ENCODE measurements at regions not wholly inside any gene's neighbourhood (a gene's known extent, or its start where the extent isn't known, plus 50 kb on each side); places are given as distances from the start of the nearest gene placed in this dataset.

DNA sequence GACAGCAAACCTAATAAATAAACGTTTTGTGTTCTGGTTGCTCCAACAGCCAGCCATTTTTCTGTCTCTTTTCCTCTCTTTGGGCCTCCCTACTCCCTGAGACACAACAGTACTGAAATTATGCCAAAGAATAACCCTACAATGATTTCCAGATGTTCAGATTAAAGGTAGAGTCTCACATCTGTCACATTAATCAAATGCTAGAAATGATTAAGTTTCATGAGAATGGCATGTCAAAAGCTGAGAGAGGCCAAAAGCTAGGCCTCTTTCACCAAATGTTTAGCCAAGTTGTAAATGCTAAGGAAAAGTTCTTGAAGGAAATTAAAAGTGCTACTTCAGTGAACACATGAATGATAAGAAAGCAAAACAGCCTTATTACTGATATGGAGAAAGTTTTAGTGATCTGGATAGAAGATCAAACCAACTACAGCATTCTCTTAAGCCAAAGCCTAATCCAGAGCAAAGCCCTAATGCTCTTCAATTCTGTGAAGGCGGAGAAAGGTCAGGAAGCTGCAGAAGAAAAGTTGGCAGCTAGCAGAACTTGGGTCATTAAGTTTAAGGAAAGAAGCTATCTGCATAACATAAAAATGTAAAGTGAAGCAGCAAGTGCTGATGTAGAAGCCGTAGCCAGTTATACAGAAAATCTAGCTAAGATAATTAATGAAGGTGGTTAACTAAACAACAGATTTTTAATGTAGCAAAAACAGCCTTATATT, 182.1 kb upstream of the NUDT6 start:
- DNase-seq, result no peak

DNA sequence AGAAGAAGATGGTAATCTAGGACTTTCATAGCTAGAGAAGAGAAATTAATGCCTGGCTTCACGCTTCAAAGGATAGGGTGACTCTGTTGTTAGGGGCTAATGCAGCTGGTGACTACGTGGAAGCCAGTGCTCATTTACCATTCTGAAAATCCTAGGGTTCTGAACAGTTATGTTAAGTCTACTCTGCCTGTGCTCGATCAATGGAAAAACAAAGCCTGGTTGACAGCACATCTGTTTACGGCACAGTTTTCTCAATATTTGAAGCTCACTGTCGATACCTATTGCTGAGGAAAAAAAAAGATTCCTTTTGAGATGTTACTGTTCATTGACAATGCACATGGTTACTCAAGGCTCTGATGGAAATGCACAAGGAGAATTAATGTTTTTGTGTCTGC, 182.6 kb upstream of the NUDT6 start:
- no peak for DNase-seq

DNA sequence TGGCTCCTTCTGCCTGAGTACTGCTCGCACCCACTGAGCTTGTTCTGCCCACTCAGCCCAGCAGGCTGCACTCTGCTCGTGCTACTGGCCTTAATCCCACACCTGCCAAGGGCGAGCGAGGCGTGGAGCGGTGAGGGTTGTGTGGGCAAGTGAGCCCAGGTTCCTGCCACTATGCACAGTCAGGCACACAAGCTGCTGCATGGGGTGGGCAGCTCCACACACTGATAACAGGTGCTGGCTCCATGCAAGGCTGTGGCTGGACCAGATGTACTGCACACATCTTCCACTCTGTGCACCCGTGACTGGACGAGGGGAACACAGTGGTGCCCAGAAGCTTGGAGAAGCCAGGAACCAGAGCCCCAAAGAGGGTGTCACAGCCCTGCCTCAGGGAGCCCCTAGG, 184.3 kb upstream of the NUDT6 start:
- DNase-seq, result no peak

DNA sequence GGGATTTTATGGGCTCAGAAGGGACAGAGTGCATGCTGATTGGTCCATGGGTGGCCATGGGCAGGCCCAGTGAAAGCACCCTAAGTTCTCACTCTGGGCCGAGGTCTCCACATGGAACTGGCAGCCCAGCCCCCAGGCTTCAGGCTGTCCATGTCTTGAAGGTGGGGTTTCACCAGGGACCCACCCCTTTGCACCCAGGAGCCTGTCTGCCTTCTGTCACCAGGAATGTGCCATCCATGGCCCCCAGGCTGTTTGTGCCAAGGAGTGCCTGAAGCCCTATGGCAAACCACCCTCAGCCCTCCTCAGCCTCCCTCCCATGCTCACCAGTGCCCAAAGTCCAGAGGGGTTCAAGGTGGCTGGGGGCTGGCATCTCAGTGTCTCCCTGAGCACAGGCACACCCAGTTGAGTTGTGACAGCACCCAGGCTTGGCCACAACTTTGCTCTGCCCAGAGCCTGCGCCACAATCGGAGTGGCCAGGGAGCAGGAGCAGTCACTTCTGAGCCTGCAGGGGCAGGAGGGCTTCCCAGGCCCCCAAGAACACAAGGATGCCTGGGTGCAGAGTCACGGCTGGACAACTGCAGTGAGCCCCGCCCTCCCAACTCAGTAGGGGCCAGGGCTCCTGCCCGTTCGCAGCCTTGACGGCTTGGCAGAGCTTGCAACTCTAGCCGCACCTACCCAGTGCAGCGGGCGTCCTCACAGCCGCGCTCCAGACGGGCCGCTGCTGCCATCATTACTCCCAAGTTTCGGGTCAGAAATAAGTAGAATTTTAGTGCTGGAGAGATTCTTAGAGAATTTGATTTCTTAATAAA, 185.3 kb upstream of the NUDT6 start:
- DNase-seq, result no peak

DNA sequence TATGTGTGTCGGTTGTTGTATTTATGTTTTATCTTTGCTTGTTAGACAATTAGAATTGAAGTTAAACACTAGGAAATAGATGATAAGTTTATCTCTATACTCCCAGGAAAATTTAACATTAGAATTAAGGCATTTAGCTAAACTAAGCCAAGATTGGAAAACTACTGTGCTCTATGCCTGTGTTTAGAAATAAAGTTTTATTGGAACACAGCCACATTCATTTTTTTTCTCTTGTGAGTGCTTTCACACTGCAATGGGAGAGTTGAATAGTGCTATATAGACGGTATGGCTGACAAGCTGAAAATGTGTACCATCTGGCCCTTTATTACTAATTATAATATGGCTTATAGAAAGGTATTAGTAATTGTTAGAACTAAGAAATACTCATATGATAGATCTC, 186.7 kb upstream of the NUDT6 start:
- no peak for DNase-seq

DNA sequence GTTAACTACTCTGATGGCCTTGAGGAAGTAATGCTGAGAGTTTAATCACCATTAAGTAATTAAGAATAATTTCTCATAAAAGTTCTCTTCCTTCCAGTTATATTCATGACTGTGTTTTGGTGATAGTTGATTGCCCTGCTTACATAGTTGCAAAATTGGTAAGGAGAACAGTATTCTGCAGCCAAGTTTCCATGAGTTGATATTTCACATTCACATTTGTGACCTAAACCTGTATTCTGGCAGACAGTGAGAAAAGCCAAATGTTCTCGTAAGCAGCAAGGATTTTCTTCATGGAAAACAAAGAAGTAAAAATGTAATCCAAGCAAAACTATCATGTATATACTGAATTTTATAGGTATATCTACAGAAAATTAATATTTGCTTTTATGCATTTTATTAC, 187.8 kb upstream of the NUDT6 start:
- no peak for DNase-seq

DNA sequence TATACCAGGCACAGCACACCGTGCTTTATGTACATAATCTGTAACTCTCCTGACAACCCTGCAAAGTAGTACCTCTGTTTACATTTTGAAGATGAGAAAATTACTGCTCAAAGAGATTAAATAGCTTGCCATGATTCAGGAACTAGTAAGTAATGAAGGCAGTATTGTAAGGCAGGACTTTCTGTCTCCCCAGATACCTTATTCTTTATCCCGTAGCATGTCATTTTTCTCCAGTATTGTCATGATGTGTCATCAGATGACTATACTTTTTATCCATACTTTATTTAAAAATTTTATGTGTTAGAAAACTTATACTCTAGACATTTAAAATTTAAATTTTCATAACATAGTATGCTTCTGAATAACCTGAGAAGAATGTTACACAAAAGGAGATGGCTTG, 188.3 kb upstream of the NUDT6 start:
- no peak for DNase-seq

DNA sequence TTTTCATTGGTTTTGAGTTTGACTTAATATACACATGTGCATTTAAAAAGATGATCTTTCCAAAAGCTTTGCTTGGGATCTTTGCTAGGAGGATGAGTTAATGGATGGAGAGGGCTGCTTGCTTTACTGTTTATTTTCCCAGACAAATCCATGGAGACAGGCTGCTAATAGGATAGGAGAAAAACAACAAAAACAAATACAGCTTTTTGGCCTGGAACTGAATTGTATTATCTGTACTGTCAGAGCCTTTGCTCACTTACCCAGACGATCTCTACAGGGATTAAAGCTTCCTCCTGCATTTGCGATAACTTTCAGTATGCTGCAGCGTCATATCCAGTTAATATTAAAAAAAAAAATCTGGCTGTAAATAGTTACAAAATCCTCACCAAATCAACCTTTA, 190.8 kb upstream of the NUDT6 start:
- no peak for DNase-seq

DNA sequence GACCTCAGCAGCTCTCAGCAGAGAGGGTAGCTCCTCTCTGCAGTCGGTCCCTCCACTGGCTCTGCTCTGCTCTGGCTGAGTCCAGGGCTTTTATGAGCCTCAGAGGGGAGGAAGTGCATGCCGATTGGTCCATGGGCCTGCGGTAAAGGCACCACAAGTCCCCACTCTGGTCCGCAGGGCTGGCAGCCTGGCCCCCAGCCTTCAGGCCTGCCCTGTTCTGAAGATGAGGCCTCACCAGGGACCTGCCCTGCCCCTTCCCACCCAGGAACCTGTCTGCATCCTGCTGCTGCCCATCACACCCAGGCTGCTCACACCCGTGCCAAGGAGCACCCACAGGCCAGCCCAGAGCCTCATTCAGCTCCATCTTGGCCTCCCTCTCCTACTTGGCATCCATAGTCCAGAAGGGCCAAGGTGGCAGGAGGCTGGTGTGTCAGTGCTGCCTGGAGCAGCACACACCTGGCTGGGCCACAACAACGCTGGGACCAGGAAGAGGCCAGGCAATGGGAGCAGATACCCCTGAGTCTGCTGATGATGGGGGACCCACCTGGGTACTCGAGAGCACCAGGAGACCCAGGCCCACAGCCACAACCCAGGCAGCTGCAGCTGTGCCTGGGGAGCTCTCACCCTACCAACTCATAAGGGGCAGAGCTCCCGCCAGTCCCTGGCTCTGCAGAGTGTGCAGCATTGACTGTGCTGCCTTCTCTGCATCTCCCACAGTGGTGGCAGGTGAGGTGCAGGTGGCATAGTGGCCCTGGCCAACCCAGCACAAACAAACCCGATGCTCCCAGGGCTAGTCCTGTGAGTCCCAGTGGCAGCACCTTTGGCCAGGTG, 191.9 kb upstream of the NUDT6 start:
- DNase-seq, result no peak

DNA sequence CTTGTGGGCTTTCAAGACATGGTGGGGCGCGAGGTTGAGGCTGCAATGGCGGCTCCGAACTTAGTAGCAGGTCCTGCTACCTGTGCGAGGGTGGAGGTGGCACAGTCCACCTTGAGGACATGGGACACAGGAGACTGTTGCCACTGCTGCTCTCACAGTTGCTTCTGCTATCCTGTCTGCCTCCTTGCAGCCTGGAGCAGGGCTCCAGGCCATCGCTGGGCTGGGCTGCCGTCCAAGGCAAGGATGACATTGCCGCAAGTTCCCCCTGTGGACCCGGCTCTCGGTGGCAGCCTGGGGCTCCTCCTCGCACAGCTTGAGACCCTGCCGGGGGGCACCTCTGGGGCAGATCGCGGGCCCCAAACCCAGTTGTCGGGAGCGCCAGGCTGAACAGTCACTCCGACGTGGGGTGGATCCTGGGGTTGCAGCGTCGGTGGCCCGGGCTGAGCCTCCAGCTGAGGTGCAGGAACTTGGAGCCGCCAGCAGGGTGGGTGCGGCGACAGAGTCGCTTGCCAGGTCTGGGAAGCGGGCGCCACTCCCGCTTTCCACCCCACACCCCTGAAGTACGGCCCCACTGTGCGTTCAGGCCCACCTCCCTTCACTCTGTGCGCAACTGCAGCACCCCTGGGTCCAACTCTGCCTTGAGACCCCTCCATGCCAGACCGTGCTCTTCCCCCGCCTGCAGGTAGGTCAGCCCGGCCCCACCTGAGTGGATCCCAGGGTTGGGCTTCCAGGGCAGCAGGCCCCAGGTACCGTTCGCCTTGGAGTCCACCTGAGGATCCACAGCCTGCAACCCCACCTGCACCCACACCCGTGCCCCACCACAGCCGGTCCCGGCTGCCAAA, 192.7 kb upstream of the NUDT6 start:
- no peak for DNase-seq

DNA sequence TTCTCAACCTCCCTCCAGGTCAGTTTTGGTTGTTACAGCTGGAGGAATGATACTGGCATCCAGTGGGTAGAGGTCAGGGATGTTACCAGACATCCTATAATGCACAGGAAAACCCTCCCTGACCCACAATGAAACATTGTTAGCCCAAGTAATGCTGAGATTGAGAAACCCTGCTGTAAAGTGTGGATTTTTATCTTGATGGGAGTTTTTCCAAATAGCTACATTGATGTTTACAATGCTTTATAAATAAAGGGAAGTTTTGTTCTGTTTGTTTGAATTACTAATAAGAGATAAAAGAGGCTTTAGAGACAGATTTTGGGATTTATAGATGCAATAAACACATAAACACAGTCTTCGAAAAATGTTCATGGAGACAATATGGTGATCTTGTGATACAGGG, 194.0 kb upstream of the NUDT6 start:
- no peak for DNase-seq

DNA sequence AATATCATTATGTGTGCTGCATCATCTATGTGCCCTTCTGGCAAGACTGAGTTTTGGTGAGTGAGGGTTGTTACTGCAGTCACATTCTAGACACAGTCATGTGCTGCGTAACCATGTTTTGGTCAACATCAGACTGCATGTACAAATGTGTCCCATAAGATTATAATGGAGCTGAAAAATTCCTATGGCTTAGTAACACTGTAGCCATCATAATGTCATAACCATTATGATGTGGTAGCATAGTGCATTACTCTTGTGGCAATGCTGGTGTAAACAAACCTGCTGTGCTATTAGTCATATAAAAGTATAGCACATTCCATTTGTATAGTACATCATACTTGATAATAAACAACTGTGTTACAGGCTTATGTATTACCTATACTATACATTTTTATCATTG, 198.1 kb upstream of the NUDT6 start:
- peak; percentile 15 for DNase-seq

DNA sequence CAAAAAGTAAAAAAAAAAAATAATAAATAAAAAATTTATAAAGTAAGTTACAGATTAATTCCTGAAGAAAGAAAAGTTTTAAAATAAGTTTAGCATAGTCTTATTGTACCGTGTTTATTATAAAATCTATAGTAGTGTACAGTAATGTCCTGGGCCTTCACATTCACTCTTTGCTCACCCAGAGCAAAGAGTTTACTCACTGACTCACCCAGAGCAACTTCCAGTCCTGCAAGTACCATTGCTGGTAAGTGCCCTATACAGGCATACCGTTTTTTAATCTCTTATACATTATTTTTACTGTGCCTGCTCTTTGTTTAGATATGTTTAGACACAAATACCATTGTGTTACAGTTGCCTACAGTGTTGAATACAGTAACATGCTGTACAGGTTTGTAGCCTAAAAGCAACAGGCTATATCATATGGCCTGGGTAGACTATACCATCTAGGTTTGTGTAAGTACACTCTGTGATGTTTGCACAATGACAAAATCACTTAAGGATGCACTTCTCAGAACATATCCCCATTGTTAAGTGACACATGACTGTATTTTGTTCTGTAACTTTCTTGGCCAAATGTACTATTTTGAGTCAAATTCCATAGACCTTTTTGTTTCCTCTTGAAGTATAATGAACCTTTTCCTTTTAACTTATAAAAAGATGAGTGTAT, 199.0 kb upstream of the NUDT6 start:
- peak; percentile 4 for DNase-seq

DNA sequence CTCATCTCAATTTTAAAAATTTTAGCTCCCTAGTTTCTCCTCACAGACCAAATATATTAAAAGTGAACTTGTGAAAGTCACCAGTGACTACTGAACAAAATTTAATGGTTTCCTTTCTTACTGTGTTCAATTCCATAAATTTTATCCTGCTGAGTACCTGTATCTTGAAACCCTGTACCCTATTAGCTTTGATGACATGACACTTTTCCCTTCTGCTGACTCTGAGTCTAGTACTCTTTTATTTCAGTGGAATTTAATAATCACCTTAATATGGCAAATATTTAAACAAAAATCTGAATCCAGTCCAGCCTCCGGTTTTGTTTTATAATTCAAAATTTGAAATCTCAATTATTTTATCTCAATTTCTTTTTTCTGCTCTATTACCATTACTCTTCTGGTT, 203.1 kb upstream of the NUDT6 start:
- no peak for DNase-seq

DNA sequence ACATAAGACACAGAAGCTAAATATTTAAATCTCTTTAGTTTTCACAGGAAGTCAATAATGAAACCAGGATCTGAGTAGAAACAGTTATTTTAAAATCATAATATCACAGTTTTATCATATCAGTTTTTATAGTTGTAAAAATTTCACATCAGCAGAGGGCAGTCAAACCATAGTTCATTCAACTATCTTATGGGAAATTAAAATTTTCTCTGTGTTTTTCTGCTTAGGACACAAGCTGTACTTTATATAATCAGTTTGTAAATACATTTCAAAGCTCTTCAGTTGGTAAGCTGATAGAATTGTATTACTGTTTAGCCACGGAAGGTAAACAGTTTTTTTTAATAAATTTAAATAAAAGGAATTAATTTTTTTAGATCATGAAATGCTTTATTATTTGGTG, 204.8 kb upstream of the NUDT6 start:
- DNase-seq, result no peak

DNA sequence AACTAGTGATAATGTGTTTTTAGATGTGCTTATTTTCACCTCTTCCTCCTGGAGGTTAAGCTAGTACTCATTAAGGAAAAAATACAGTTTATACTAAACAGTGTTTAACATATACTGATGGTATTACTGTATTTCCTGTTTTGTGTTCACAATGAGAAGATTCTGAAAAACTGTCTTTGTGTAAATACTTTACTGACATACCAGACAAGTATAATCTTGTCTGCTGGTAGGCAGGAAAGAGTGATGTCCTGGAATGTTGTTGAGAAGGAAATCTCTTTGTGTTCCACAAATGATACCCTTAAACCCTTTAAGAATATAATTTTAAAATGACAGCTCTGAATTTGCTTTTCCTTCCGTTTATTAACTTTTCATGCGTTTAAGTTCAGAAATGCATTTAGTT, 205.5 kb upstream of the NUDT6 start:
- no peak for DNase-seq

DNA sequence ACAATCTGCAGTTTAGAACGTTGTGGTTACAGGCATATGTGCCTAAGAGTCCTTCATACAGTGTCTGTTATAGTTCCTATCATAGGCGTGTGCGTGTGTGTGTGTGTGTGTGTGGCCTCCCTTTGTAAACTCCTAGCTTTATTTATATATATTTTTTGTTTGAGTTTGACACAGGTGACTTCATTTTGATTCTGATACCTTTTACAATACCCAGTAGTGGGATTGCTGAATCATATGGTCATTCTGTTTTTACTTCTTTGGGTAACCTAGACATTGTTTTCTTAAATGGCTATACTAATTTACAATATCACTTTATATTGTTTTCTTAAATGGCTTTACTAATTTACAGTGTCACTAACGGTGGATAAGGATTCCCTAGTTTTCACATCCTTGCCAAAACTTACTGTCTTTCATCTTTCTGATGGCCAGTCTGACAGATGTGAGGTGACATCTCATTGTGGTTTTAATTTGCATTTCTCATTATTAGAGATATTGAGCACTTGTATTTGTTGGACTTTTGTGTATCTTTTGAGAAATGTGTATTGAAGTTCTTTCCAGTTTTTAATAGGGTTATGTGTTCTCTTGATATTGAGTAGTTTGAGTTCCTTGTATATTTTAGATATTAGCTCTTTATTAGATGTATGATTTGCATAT, 211.1 kb upstream of the NUDT6 start:
- DNase-seq, result no peak

DNA sequence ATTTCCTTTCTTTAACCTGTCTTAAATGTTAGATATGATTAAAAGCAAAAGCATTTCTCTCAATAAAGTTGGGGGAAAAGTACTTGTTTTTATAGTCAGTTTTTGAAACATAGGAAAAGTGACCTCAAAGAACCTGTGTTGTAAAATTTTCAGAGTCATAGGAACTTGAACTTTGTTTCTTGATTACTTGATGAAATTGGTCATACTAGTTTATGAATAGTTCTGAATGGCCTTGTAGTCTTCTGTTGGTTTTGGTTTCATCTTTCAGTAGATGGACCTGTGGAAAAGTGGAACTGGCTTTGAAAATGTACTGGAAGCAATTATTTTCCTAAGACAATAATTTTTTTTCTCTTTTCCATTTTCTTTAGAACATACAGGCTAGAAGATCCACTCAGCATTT, 222.2 kb upstream of the NUDT6 start:
- no peak for DNase-seq

DNA sequence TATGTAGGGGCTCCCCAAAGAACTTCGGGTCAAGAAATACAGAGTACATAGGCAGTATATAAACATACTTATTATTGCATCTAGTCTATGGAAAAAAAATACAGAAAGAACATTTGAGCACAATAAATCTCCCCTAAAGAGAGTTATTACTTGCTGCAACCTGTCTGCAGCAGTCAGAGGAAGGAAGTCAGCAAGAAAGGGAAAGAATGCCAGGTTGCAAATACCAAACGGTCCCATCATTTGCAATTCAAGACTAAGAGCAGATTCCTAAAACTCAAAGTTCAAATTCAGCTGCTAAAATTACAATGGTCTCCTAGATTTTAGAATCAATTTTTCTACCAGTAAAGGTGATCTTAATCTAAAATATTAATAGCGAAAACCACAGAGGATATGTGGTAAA, 236.2 kb upstream of the NUDT6 start:
- DNase-seq, result no peak

DNA sequence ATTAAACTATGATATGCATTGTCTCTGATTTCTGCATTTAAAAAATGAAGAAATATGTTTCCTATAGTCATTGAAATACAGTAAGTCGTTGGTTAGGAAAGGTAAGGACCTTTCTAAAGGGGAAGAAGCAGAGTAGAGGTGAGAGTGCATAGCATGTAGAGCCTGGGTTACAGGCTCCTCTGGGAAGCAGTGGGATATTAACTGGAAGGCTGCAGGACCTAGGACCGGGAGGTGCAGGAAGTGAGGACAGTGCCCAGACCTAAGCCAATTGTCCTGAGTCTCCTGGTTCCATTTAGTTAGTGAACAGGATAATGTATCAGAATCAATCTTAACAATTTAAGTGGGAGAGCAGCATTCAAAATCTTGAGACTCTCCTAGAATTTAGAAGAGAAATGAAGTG, 237.1 kb upstream of the NUDT6 start:
- DNase-seq, result no peak

DNA sequence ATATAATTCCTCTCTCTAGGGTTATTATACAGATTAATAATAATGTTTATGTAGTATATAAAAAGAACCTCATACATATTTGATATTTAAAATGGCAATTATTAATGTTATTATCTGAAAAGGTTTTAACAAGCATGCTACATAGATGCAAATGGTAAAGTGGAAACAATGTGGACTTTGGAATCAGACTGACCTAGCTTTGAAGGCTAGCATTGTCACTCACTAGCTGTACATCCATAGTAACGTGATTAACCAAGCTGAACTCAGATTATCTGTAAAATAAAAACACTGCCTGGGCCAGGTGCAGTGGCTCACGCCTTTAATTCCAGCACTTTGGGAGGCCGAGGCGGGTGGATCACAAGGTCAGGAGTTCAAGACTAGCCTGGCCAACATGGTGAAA, 233.7 kb upstream of the SPRY1 start:
- DNase-seq, result no peak

DNA sequence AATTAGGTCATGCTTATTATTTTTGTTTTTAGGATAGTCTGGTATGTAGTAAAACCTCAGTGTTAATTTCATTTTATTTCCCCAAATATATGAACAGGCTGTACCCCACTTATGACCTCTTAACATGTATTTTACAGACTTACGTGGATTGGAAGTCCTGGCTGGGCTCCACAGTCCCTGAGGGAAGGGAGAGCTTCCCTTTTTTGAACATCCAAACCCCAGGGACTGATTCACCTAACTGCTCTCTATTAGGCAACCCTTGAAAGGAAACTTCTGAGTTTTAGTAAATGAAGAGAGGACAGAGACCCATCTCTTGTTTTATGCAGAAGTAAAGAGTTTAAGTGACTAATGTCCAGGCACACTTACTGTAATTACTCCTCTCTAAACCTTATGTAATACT, 233.1 kb upstream of the SPRY1 start:
- DNase-seq, result no peak

Data from NCI-H226 (cell line).